ENCODE measurements at regions not wholly inside any gene's neighbourhood (a gene's known extent, or its start where the extent isn't known, plus 50 kb on each side); places are given as distances from the start of the nearest gene placed in this dataset.

DNA sequence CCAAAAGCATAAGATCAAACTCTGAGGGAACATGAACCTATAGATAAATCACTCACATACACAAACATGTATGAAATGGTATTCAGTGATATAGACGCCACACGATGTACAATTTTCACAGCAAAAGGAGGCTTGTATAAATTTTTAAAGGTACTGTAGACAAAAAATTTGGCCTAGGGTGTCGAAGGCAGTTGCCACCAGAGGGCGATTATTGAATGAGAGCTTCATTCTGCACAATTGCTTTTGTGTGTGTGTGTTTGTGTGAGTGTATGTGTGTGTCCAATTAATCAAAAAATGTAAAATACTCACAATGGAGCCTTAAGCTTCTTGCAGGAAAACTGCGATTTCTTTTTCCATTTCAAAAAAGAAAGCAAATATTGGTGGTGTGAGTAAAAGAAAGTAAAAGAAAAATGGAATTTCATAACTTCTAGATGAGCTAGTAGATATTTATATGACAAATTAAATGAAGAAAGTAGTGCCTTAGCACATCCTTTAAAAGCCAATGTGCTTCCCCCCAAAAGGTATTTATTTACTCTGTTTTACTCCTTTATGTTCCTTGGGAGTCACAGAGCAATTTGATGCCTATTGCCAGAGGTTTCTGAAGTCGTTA lies 800.1 kb downstream of the SATB2 start:
- TF ChIP-seq, protein P1, sequence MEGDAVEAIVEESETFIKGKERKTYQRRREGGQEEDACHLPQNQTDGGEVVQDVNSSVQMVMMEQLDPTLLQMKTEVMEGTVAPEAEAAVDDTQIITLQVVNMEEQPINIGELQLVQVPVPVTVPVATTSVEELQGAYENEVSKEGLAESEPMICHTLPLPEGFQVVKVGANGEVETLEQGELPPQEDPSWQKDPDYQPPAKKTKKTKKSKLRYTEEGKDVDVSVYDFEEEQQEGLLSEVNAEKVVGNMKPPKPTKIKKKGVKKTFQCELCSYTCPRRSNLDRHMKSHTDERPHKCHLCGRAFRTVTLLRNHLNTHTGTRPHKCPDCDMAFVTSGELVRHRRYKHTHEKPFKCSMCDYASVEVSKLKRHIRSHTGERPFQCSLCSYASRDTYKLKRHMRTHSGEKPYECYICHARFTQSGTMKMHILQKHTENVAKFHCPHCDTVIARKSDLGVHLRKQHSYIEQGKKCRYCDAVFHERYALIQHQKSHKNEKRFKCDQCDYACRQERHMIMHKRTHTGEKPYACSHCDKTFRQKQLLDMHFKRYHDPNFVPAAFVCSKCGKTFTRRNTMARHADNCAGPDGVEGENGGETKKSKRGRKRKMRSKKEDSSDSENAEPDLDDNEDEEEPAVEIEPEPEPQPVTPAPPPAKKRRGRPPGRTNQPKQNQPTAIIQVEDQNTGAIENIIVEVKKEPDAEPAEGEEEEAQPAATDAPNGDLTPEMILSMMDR (IDR thresholded peaks at IDR 0.05) = no peak
- no peak for TF ChIP-seq POLR2A (IDR thresholded peaks at IDR 0.05)
